Gastrocnemius medialis (tissue), 4 donors: ENCODE measurements at regions not wholly inside any gene's neighbourhood (a gene's known extent, or its start where the extent isn't known, plus 50 kb on each side); places are given as distances from the start of the nearest gene placed in this dataset.

ENCODE experiments used
- ATAC-seq, 2 donors: fragments of 150-250 bp; one replicate each; pipeline ENCODE4 v1.9.1; 2016
- DNase-seq, 2 donors: peaks; one replicate each; pipeline ENCODE4 v3.0.0-alpha.2; 2019
- H3K27ac ChIP-seq, 4 donors: fragments of 200-600 bp; sonication (generic); 1 replicate in 1 of 4; 2 replicates in 3 of 4; pipeline ENCODE4 v1.5.1; 2016 to 2018; ENCODE audit warnings: mild to moderate bottlenecking in 2 of 4, moderate library complexity in 1 of 4
- H3K27me3 ChIP-seq, 3 donors: fragments of 200-600 bp; sonication (generic) in 2 of 3; 1 replicate in 1 of 3; 2 replicates in 2 of 3; pipeline versions ENCODE4 v1.5.1 to v1.6.0; 2016 to 2019; ENCODE audit warnings: mild to moderate bottlenecking in 1 of 3, moderate library complexity in 1 of 3
- H3K36me3 ChIP-seq, 2 donors: fragments of 200-600 bp; sonication (generic) in 1 of 2; one replicate each; pipeline ENCODE4 v1.5.1; 2017 to 2018
- H3K4me1 ChIP-seq, 2 donors: fragments of 200-600 bp; sonication (generic) in 1 of 2; one replicate each; pipeline ENCODE4 v1.5.1; 2016 to 2017; ENCODE audit warnings: mild to moderate bottlenecking in 2 of 2
- H3K4me3 ChIP-seq, 4 donors: fragments of 200-600 bp; sonication (generic) in 3 of 4; 1 replicate in 1 of 4; 2 replicates in 3 of 4; pipeline ENCODE4 v1.5.1; 2016 to 2019; ENCODE audit warnings: mild to moderate bottlenecking in 2 of 4
- H3K9me3 ChIP-seq, 3 donors: fragments of 200-600 bp; sonication (generic) in 2 of 3; 1 replicate in 1 of 3; 2 replicates in 2 of 3; pipeline ENCODE4 v1.5.1; 2016 to 2019
- CTCF ChIP-seq, 5 experiments: fragments of 450-650 bp in 3 of 5; fragments of 200-600 bp in 2 of 5; sonication (generic) in 2 of 5; IDR thresholded peaks in 4 of 5; conservative IDR thresholded peaks in 1 of 5; 1 replicate in 4 of 5; 2 replicates in 1 of 5; pipeline ENCODE4 v1.5.1; 2016 to 2019; ENCODE audit warnings: antibody characterized with exemption in 5 of 5, mild to moderate bottlenecking in 3 of 5, moderate library complexity in 3 of 5
- POLR2A ChIP-seq, 2 donors: fragments of 450-650 bp; IDR thresholded peaks; one replicate each; pipeline ENCODE4 v1.6.1; 2017; ENCODE audit warnings: antibody characterized with exemption in 2 of 2, mild to moderate bottlenecking in 2 of 2, moderate library complexity in 2 of 2
- in situ Hi-C, 4 donors: fragments of 200-750 bp; cut with MboI; loops; one replicate each; pipeline versions ENCODE4 v1.15.0 to v1.8.0; 2017; ENCODE audit warnings: low sequenced_read_pairs in 4 of 4
- intact Hi-C: fragments of 100-400 bp; cut with DNase I; formaldehyde crosslinking; loops from one replicate; pipeline ENCODE4 v1.15.1; 2023; ENCODE audit warnings: low total_unique reads

- in situ Hi-C loops = no loop called here
- intact Hi-C loops = no loop called here
- no peak for ATAC-seq
Measured at GRCh38 chr3:104458657-104459056, 908.1 kb upstream of the ALCAM start.

GRCh38 chr3:104460477-104461406 is 906.0 kb upstream of the ALCAM start:
- in situ Hi-C loops = no loop called here
- TF ChIP-seq POLR2A (IDR thresholded peaks at IDR 0.05) = no peak
- no peak for TF ChIP-seq CTCF (IDR thresholded peaks at IDR 0.05 in 4 of 5, conservative IDR thresholded peaks at IDR 0.05 in 1 of 5)
- DNase-seq (no peak), ATAC-seq (no peak)
- no peaks in the 10 kb centered on the region for H3K36me3 ChIP-seq
- intact Hi-C loops = no loop called here
- no peak overlapping the region for H3K27ac ChIP-seq
- no peaks in the 10 kb centered on the region for H3K27me3 ChIP-seq
- no peaks in the 10 kb centered on the region for H3K9me3 ChIP-seq
- H3K4me3 ChIP-seq = no peak overlapping the region
- no peaks in the 10 kb centered on the region for H3K4me1 ChIP-seq

More at GRCh38 chr3:104458657-104459056, 908.1 kb upstream of the ALCAM start:
- Histone ChIP-seq H3K4me3 (no peak overlapping the region), H3K9me3 (no peaks in the 10 kb centered on the region), H3K27ac (no peak overlapping the region), H3K36me3 (no peaks in the 10 kb centered on the region), H3K27me3 (no peaks in the 10 kb centered on the region), H3K4me1 (no peaks in the 10 kb centered on the region)
- no peak for TF ChIP-seq CTCF (IDR thresholded peaks at IDR 0.05 in 4 of 5, conservative IDR thresholded peaks at IDR 0.05 in 1 of 5)
- TF ChIP-seq POLR2A (IDR thresholded peaks at IDR 0.05) = no peak
- no peak for DNase-seq

GRCh38 chr3:104461431-104461830 is 905.3 kb upstream of the ALCAM start:
- Histone ChIP-seq H3K27ac (no peak overlapping the region), H3K36me3 (no peaks in the 10 kb centered on the region), H3K9me3 (no peaks in the 10 kb centered on the region), H3K4me3 (no peak overlapping the region), H3K27me3 (no peaks in the 10 kb centered on the region), H3K4me1 (no peaks in the 10 kb centered on the region)
- ATAC-seq (no peak), DNase-seq (no peak)
- in situ Hi-C loops = no loop called here
- intact Hi-C loops = no loop called here
- no peak for TF ChIP-seq CTCF (IDR thresholded peaks at IDR 0.05 in 4 of 5, conservative IDR thresholded peaks at IDR 0.05 in 1 of 5)
- no peak for TF ChIP-seq POLR2A (IDR thresholded peaks at IDR 0.05)

GRCh38 chr3:104472221-104472620 is 894.5 kb upstream of the ALCAM start:
- TF ChIP-seq POLR2A (IDR thresholded peaks at IDR 0.05) (no peak), CTCF (IDR thresholded peaks at IDR 0.05 in 4 of 5, conservative IDR thresholded peaks at IDR 0.05 in 1 of 5) (no peak)
- no peaks in the 10 kb centered on the region for H3K9me3 ChIP-seq
- H3K27me3 ChIP-seq = no peaks in the 10 kb centered on the region
- intact Hi-C loops = no loop called here
- no peak overlapping the region for H3K27ac ChIP-seq
- H3K4me3 ChIP-seq = no peak overlapping the region
- H3K36me3 ChIP-seq = no peaks in the 10 kb centered on the region
- DNase-seq = no peak
- no peak for ATAC-seq
- in situ Hi-C loops = no loop called here
- H3K4me1 ChIP-seq = no peaks in the 10 kb centered on the region
